ENCODE measurements at regions not wholly inside any gene's neighbourhood (a gene's known extent, or its start where the extent isn't known, plus 50 kb on each side); places are given as distances from the start of the nearest gene placed in this dataset.

DNA sequence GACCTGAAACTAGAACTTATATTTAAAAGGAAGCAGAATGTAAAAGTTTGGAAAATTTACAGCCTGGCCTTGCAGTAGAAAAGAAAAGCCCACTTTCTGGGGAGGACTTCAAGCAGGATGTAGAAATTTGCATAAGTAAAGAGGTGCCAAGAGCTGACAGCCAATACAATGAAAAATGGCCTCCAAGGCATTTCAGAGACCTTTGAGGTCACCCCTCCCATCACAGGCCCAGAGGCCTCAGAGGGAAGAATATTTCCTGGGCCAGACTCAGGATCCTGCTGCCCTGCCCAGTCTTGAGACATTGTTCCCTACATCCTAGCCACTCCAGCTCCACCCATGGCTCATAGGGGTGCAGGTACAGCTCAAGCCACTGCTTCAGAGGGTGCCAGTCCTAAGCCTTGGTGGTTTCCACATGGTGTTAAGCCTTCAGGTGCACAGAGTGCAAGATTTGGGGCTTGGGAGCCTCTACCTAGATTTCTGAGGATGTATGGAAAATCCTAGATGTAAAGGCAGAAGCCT is 518.9 kb upstream of the INTU start:
- H3K36me3 ChIP-seq (ENCODE audit: insufficient read depth, low read length): no peaks in the 10 kb centered on the region
- no peak overlapping the region for H3K27ac ChIP-seq (ENCODE audit: low read length)
- H3K4me2 ChIP-seq (ENCODE audit: low read depth, low read length, poor library complexity, severe bottlenecking): no peak overlapping the region
- DNase-seq: no peak
- H3K27me3 ChIP-seq (ENCODE audit: low read length): no peaks in the 10 kb centered on the region
- H3K9ac ChIP-seq (ENCODE audit: low read length): no peak overlapping the region
- H3K4me1 ChIP-seq (ENCODE audit: low read length): no peaks in the 10 kb centered on the region
- no peaks in the 10 kb centered on the region; the same call in 1 of the 2 replicates for H3K9me2 ChIP-seq (replicated peaks; ENCODE audit: insufficient read depth, low read length)
- no peak overlapping the region for H3K4me3 ChIP-seq (ENCODE audit: low read length)
- no peak overlapping the region for H2AFZ ChIP-seq (ENCODE audit: low read length)
- no peaks in the 10 kb centered on the region for H4K20me1 ChIP-seq (ENCODE audit: insufficient read depth, low read depth, low read length)
- no peaks in the 10 kb centered on the region; the same call in 1 of the 2 replicates for H3K9me3 ChIP-seq (ENCODE audit: low read length)
- no peaks in the 10 kb centered on the region for H3K79me2 ChIP-seq (ENCODE audit: low read length)

DNA sequence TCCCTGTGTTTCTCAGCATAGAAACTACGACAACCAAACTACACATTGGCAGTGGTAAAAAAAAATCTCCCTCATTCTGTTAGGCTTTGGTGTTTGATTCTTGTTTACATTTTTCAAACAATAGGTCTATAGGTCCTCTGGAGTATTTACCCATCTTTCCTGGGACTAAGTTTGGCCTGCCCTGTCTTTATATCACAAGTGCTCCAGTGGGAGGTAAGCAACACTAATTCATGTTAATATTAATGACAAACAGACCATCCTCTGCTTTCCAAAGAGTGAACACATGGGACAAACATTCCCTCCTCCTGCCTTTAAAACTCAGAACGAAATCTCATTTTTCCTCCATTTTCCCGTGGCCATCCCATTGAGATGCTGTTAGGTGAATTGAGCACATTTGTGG is 514.1 kb upstream of the INTU start:
- Histone ChIP-seq H3K27ac (ENCODE audit: low read length) (no peak overlapping the region), H3K27me3 (ENCODE audit: low read length) (no peaks in the 10 kb centered on the region), H4K20me1 (ENCODE audit: insufficient read depth, low read depth, low read length) (no peaks in the 10 kb centered on the region), H3K4me1 (ENCODE audit: low read length) (no peaks in the 10 kb centered on the region), H3K9me2 (replicated peaks; ENCODE audit: insufficient read depth, low read length) (no peaks in the 10 kb centered on the region; the same call in 1 of the 2 replicates), H3K9me3 (ENCODE audit: low read length) (no peaks in the 10 kb centered on the region), H2AFZ (ENCODE audit: low read length) (no peak overlapping the region), H3K79me2 (ENCODE audit: low read length) (no peaks in the 10 kb centered on the region), H3K4me2 (ENCODE audit: low read depth, low read length, poor library complexity, severe bottlenecking) (no peak overlapping the region), H3K4me3 (ENCODE audit: low read length) (no peak overlapping the region), H3K9ac (ENCODE audit: low read length) (no peak overlapping the region), H3K36me3 (ENCODE audit: insufficient read depth, low read length) (no peaks in the 10 kb centered on the region)
- no peak for DNase-seq

DNA sequence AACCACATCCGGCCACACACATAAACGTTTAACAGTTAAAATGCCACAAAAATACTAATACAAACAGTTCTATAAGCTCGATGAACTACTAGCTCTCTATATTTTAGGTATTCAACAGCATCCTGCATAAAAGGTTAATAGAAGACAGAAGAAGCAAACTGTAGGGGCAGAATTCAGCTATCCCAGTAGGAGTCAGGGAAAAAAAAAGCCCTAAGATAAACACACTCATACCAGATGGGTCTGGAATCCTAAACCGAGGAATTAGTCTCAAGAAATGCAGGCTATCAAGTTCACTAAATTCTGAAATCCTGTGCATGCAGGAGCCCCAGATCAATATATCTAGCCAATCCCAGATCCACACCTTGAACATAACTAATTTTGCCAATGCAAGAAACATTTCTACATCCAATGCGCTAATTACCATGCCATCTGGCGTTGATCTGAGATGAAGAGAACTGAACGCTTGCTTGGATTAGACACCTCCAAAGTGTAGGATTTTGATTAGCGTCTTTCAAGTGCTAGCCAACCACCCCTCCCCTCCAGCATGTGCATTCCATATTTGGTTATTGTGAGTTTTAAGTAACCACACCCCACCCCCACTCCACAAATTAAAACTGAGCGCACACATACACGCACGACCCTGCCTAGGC is 512.2 kb upstream of the INTU start:
- Histone ChIP-seq H3K36me3 (ENCODE audit: insufficient read depth, low read length) (no peaks in the 10 kb centered on the region), H3K9me3 (ENCODE audit: low read length) (no peaks in the 10 kb centered on the region), H3K27ac (ENCODE audit: low read length) (no peak overlapping the region), H3K27me3 (ENCODE audit: low read length) (no peaks in the 10 kb centered on the region), H3K4me3 (ENCODE audit: low read length) (no peak overlapping the region), H4K20me1 (ENCODE audit: insufficient read depth, low read depth, low read length) (no peaks in the 10 kb centered on the region), H3K4me2 (ENCODE audit: low read depth, low read length, poor library complexity, severe bottlenecking) (no peak overlapping the region), H3K4me1 (ENCODE audit: low read length) (no peaks in the 10 kb centered on the region), H3K9ac (ENCODE audit: low read length) (no peak overlapping the region), H3K9me2 (replicated peaks; ENCODE audit: insufficient read depth, low read length) (no peaks in the 10 kb centered on the region; the same call in 1 of the 2 replicates), H3K79me2 (ENCODE audit: low read length) (no peaks in the 10 kb centered on the region), H2AFZ (ENCODE audit: low read length) (no peak overlapping the region)
- DNase-seq: no peak

DNA sequence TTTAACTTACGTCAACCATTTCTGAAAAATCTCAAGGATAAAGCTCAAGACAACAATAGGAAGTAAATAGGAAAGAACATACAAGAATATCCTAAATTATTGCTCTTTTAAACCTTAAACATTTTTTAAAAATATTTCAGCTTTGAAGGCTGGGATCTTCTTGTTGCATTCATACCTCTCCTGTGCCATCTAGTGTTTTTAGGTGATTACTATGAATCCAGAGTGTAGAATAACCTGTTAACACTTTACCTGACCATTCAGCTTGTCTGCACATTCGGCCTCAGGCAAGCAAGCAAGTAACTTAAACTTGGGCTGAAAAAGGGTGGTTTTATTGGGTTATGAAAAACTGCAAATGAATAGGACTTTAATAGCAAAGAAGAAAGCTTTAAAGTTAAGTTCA is 507.8 kb upstream of the INTU start:
- Histone ChIP-seq H3K4me1 (ENCODE audit: low read length) (no peaks in the 10 kb centered on the region), H3K27me3 (ENCODE audit: low read length) (no peaks in the 10 kb centered on the region), H3K9me3 (ENCODE audit: low read length) (peaks cover 3% of the 10 kb centered on the region; the same call in 1 of the 2 replicates), H3K9ac (ENCODE audit: low read length) (no peak overlapping the region), H3K4me3 (ENCODE audit: low read length) (no peak overlapping the region), H3K4me2 (ENCODE audit: low read depth, low read length, poor library complexity, severe bottlenecking) (no peak overlapping the region), H3K27ac (ENCODE audit: low read length) (no peak overlapping the region), H3K79me2 (ENCODE audit: low read length) (no peaks in the 10 kb centered on the region), H4K20me1 (ENCODE audit: insufficient read depth, low read depth, low read length) (no peaks in the 10 kb centered on the region), H2AFZ (ENCODE audit: low read length) (no peak overlapping the region), H3K9me2 (replicated peaks; ENCODE audit: insufficient read depth, low read length) (no peaks in the 10 kb centered on the region), H3K36me3 (ENCODE audit: insufficient read depth, low read length) (no peaks in the 10 kb centered on the region)
- no peak for DNase-seq

DNA sequence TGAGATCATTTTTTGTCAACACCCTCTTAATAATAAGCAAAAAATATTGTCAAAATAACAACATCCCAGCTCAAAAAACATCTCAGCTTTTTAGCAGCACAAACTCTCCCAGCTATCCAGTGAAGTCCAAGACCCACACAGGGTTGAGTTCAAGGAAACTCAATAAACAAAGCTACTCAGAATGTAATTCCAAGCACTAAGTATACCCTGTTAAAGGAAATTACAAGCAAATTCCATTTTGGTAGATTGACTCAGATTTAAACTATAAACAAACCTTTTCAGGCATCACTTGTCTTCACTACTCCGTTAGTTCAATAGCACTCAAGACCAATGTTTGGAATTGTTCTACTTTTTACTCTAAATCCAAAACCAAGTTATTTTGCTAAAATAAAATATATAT is 506.0 kb upstream of the INTU start:
- H3K9me3 ChIP-seq (ENCODE audit: low read length): peaks cover 3% of the 10 kb centered on the region; the same call in 1 of the 2 replicates
- no peak for DNase-seq
- H3K36me3 ChIP-seq (ENCODE audit: insufficient read depth, low read length): no peaks in the 10 kb centered on the region
- H3K4me2 ChIP-seq (ENCODE audit: low read depth, low read length, poor library complexity, severe bottlenecking): no peak overlapping the region
- no peaks in the 10 kb centered on the region for H3K4me1 ChIP-seq (ENCODE audit: low read length)
- no peak overlapping the region for H3K4me3 ChIP-seq (ENCODE audit: low read length)
- H3K79me2 ChIP-seq (ENCODE audit: low read length): no peaks in the 10 kb centered on the region
- no peaks in the 10 kb centered on the region for H3K9me2 ChIP-seq (replicated peaks; ENCODE audit: insufficient read depth, low read length)
- H2AFZ ChIP-seq (ENCODE audit: low read length): no peak overlapping the region
- H3K9ac ChIP-seq (ENCODE audit: low read length): no peak overlapping the region
- no peak overlapping the region for H3K27ac ChIP-seq (ENCODE audit: low read length)
- H4K20me1 ChIP-seq (ENCODE audit: insufficient read depth, low read depth, low read length): no peaks in the 10 kb centered on the region
- no peaks in the 10 kb centered on the region for H3K27me3 ChIP-seq (ENCODE audit: low read length)

DNA sequence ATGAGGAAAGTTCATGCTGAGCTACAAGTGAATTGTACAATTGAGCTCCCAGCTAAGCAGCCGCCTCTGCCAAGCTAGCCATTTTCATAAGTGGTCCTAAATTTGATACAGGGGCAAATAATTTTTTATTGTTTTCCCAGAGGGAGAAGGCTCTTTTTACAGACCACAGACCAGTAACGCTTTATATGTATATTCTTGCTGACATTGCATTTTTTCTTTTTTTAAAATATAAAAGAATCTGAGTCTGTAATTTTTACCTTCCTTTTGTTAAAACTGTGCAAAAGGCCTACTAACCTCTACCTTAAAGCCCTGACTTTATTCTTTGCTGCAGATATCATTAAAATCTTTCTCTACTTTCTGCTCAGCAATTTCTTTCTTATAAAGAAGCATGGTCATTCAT is 501.2 kb upstream of the INTU start:
- Histone ChIP-seq H2AFZ (ENCODE audit: low read length) (no peak overlapping the region), H3K36me3 (ENCODE audit: insufficient read depth, low read length) (no peaks in the 10 kb centered on the region), H3K4me2 (ENCODE audit: low read depth, low read length, poor library complexity, severe bottlenecking) (no peak overlapping the region), H3K9me2 (replicated peaks; ENCODE audit: insufficient read depth, low read length) (no peaks in the 10 kb centered on the region), H3K79me2 (ENCODE audit: low read length) (no peaks in the 10 kb centered on the region), H3K27ac (ENCODE audit: low read length) (no peak overlapping the region), H3K27me3 (ENCODE audit: low read length) (no peaks in the 10 kb centered on the region), H3K9me3 (ENCODE audit: low read length) (peaks cover under 1% of the 10 kb centered on the region; the same call in 1 of the 2 replicates), H3K4me3 (ENCODE audit: low read length) (no peak overlapping the region), H4K20me1 (ENCODE audit: insufficient read depth, low read depth, low read length) (no peaks in the 10 kb centered on the region), H3K9ac (ENCODE audit: low read length) (no peak overlapping the region), H3K4me1 (ENCODE audit: low read length) (no peaks in the 10 kb centered on the region)
- DNase-seq: no peak

DNA sequence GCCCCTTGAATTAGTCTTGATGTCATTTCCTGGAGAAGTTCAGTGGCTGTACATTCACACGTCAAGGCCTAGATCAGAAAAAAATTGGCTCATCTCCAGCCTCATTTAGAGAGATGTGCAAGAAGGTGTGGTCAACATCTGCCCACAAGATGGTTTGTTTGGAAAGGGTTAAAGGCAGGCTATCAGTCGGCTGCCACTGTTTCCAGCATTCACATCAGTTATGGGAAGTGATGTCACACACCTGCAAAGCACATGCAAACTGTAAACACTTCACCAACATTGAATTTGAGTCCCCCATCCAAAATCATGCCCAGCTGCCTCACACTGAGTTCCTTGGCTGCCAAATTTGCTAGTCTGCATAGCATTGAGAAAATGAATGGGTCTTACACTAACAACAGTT is 498.3 kb upstream of the INTU start:
- no peak overlapping the region for H3K27ac ChIP-seq (ENCODE audit: low read length)
- H3K9ac ChIP-seq (ENCODE audit: low read length): no peak overlapping the region
- no peak overlapping the region for H3K4me3 ChIP-seq (ENCODE audit: low read length)
- no peaks in the 10 kb centered on the region for H3K27me3 ChIP-seq (ENCODE audit: low read length)
- H4K20me1 ChIP-seq (ENCODE audit: insufficient read depth, low read depth, low read length): no peaks in the 10 kb centered on the region
- H3K4me2 ChIP-seq (ENCODE audit: low read depth, low read length, poor library complexity, severe bottlenecking): no peak overlapping the region
- no peaks in the 10 kb centered on the region for H3K9me3 ChIP-seq (ENCODE audit: low read length)
- H2AFZ ChIP-seq (ENCODE audit: low read length): no peak overlapping the region
- no peaks in the 10 kb centered on the region for H3K4me1 ChIP-seq (ENCODE audit: low read length)
- DNase-seq: no peak
- no peaks in the 10 kb centered on the region for H3K9me2 ChIP-seq (replicated peaks; ENCODE audit: insufficient read depth, low read length)
- no peaks in the 10 kb centered on the region for H3K79me2 ChIP-seq (ENCODE audit: low read length)
- no peaks in the 10 kb centered on the region for H3K36me3 ChIP-seq (ENCODE audit: insufficient read depth, low read length)

DNA sequence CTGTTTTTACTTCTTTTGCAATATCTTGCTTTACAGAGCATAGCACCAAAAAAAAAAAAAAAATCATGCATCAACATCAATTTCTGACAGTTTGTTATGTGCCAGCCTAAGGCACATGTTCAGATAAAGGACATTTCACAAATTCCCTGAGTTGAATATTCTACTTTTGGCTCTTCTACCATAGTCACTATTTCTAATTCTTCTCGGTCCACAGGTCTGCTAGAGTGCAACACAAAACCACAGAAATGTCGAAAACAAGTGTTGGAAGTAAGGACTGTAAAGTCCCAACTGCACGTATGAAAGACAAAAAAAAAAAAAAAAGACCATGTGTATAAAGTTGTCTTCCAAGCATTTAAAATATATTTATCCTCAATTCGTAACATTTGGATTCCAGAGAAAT is 494.2 kb upstream of the INTU start:
- no peaks in the 10 kb centered on the region for H4K20me1 ChIP-seq (ENCODE audit: insufficient read depth, low read depth, low read length)
- no peaks in the 10 kb centered on the region for H3K36me3 ChIP-seq (ENCODE audit: insufficient read depth, low read length)
- H3K79me2 ChIP-seq (ENCODE audit: low read length): no peaks in the 10 kb centered on the region
- H3K4me2 ChIP-seq (ENCODE audit: low read depth, low read length, poor library complexity, severe bottlenecking): no peak overlapping the region
- no peaks in the 10 kb centered on the region for H3K9me2 ChIP-seq (replicated peaks; ENCODE audit: insufficient read depth, low read length)
- H3K27ac ChIP-seq (ENCODE audit: low read length): no peak overlapping the region
- no peak overlapping the region for H3K9ac ChIP-seq (ENCODE audit: low read length)
- H3K4me3 ChIP-seq (ENCODE audit: low read length): no peak overlapping the region
- H2AFZ ChIP-seq (ENCODE audit: low read length): no peak overlapping the region
- no peaks in the 10 kb centered on the region for H3K27me3 ChIP-seq (ENCODE audit: low read length)
- H3K4me1 ChIP-seq (ENCODE audit: low read length): no peaks in the 10 kb centered on the region
- DNase-seq: no peak
- no peaks in the 10 kb centered on the region for H3K9me3 ChIP-seq (ENCODE audit: low read length)

All from Karpas-422 (cell line).